ENCODE measurements at regions not wholly inside any gene's neighbourhood (a gene's known extent, or its start where the extent isn't known, plus 50 kb on each side); places are given as distances from the start of the nearest gene placed in this dataset.
"Not testable (repeated sequence)": the region's sequence is repeated elsewhere in the genome, so short reads cannot be mapped to it uniquely, and the experiment has no call there.

DNA sequence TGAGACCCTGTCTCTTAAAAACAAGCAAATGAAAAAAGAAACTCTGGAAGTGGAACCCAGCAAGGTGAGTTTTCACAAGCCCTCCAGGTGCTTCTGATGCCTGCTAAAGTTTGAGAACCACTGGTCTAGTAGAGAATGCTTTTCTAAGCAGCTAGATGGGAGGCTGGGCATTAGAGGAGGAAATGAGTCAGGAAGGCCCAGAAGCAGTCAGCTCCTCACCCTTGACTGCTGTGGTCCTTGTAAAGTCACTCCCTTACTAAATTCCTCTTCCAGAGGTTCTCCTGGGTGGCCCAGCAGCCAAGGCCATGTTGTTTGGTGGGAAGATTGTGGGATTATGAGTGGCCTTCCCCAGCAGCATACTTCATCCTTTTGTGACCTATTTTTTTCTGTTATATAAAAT lies 52.0 kb upstream of the FYN start:
- DNase-seq (ENCODE audit: low read depth in 2 of 2), result no peak

DNA sequence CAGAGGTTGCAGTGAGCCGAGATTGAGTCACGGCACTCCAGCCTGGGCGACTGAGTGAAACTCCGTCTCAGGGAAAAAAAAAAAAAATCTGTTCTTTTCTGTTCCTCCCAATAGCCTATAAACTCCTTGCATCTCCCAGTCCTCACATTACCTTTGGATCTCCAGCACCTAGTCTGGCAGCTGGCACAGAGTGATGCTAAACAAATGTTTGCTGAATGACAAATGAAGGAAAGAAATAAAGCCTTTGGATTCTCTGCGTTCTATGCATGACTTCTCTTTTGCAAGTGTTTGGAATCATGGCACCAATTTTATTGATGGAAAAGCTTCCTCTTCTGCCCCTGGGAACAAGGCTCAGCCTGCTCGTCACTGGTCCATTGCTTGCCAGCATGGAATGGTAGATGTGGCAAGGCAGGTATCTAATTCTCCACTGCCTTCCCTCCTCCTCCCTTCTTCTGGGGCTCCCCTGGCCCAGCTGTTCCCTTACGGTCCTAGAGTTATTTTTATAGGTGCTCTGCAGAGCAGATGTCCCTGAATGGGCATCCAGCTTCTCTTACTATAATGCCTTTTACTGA lies 53.6 kb upstream of the FYN start:
- no peak for DNase-seq (ENCODE audit: low read depth in 2 of 2)

DNA sequence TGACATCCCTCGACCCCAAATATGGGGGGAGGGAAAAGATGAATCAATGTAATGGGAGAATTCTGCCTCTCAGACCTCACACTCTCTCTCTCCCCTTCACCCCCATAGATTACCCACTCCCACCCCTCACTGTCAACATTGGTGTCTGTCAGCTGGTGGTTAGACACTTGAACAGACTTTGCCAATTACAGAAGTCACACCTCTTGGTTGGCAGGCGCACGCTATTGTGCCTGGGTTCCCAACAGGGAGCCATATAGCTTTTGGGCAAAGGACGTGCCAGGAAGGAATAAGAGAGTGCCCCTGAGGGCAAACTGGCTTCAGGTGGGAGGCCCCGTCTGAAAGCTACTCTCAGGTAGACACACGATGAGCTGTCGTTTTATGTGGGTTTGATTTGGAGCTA lies 54.1 kb upstream of the FYN start:
- no peak for DNase-seq (ENCODE audit: low read depth in 2 of 2)

DNA sequence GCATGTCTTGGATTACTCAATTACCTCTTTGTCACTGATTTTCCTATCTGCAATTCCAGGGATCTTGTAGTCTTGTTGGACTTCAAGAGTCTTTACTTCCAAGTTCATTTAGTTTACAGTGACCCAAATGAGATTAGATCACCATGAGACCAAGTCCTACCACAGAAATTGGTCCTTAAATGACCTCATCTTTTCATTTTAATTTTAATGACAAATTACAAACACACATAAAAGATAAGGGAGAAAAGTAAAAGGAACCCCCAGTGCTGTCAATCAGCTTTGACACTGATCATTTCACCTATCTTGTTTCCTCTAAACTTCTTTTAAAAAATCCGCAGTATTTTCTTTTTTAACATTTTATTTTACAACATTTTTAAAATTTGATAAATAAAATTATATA lies 54.9 kb upstream of the FYN start:
- no peak for DNase-seq (ENCODE audit: low read depth in 2 of 2)

DNA sequence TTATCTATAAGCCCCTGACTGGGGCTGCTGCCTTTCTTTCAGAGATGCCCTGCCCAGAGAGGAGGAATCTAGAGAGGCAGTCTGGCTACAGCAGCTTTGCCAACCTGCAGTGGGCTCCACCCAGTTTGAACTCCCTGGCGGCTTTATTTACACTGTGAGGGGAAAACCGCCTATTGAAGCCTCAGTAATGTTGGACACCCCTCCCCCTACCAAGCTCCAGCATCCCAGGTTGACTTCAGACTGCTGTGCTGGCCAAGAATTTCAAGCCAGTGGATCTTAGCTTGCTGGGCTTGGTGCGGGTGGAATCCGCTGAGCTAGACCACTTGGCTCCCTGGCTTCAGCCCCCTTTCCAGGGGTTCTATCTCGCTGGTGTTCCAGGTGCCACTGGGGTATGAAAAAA lies 61.4 kb upstream of the FYN start:
- not testable (repeated sequence) for DNase-seq (ENCODE audit: low read depth in 2 of 2)

DNA sequence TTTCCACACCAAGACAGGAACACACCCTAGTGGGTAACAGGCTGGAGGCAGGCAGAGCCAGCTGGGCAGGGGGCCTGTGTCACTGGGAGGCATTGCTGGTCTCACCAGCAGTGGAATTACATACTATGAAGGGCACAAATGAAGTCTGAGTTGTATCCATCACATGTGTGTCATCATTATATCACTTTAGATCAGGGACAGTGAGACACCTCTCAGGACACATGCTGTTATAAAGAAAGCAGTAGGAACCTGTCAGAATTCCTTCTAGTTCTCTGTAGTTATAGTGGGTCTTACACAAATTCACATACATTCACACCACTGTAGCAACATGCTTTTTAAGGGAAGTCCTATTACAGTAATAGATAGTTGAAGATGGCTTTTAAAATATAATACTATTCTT lies 63.5 kb upstream of the FYN start:
- no peak for DNase-seq (ENCODE audit: low read depth in 2 of 2)

DNA sequence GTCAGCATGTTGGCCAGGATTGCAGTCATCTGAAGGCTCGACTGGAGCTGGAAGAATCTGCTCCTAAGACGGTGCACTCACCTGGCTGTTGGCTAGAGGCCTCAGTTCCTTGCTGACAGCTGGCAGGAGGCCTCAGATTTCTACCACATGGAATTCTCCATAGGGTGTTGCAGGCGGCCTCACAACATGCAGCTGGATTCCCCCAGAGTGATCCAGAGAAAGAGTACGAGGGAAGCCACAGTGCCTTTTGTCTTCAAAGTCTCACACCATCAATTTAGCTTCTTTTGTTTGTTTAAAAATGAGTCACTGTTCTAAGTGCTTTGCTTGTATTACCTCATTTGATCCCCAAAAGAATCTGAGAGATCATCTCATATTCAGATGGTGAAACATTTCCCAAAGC lies 65.5 kb upstream of the FYN start:
- no peak for DNase-seq (ENCODE audit: low read depth in 2 of 2)

DNA sequence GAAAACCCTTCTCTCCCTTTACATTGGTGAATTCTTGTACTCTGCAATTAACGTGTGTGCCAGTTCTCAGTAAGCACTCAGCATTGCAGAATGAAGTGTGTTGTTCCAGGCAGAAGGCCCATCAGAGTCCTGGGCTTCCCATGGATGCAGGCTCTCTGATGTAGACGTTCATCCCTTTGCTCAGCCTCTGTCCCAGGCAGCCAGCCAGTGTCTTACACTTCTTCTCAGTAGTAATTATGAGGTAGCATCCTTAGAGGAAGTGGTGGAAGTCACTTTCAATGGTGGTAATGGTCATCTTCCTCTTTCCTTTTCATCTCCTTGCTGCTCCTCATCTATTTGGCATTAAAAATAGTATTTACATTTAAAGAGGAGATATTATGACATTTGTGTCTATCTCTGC lies 66.7 kb upstream of the FYN start:
- DNase-seq (ENCODE audit: low read depth in 2 of 2), result no peak

DNA sequence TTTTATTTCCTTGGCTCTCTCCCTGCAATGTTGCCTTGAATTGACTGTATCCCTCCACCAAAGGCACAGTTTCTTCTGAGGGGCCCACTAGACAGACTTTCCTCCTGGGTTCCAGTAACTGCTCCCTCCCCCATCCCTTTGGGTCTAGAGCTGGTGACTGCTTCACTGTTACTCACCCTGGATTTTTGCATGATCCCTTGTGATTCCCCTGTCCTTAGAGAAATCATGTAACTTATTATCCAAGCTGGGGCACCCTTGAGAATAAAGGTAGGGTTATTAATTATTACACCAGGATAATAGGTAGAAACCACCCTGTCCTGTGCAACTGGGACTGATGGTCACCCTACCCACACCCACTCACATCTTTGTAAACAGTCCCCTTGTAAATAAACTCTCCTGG lies 67.5 kb upstream of the FYN start:
- DNase-seq (ENCODE audit: low read depth in 2 of 2), result no peak

DNA sequence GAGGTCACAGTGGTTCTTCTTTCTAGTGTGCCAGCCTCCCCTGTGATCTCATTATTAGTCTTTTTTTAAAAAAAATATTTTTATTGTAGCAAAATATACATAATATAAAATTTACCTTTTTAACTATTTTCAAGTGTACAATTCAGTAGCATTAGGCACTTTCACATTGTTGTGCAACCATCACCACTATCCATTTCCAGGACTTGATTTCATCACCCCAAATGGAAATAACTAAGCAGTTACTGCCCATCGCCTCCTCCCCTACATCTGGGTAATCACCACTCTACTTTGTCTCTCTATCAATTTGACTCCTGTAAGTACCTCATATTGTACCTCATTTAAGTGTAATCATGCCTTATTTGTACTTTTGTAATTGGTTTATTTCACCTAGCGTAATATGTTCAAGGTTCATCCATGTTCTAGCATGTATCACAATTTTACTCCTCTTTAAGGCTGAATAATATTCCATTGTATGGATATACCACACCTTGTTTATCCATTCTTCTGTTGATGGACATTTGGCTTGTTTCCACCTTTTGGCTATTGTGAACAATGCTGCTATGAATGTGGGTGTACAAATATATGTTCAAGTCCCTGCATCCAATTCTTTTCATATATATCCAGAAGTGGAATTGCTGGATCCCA lies 68.6 kb upstream of the FYN start:
- DNase-seq (ENCODE audit: low read depth in 2 of 2), result no peak

DNA sequence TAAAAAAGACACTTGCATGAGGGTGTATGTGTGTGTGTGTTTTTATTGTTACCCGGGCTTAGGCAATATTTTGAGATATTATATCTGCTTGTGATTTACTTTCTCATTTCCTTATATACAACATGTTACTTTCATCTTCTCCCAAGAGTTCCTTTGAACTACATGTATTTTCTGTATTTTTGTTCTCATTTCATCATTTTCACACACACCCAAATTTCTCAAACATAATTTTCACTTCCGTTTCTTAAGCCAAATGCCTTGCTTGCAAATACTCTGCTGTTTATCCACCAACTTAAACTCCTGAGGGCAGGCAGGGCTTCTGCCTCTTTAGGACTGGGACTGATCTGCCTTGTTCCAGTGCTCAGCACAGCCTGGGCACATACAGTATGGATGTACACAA lies 69.3 kb upstream of the FYN start:
- no peak for DNase-seq (ENCODE audit: low read depth in 2 of 2)

DNA sequence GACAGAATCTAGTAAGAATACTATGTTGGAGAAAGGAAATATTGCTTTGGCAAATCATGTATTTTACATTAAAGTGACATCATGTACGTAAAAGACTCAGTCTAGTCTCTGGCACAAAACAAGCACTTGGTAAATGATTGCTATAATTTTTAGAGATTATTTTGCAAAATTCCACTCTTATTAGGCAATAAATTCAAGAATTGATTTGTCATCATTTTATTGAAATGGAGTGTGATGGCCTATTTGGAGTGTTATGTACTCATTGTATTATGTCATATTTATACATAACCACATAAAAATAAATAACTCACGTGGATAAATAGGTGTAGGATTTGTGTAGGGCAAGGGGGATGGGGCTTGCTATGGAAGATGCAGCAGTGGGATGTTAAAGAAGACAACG lies 70.0 kb upstream of the FYN start:
- DNase-seq (ENCODE audit: low read depth in 2 of 2), result no peak

DNA sequence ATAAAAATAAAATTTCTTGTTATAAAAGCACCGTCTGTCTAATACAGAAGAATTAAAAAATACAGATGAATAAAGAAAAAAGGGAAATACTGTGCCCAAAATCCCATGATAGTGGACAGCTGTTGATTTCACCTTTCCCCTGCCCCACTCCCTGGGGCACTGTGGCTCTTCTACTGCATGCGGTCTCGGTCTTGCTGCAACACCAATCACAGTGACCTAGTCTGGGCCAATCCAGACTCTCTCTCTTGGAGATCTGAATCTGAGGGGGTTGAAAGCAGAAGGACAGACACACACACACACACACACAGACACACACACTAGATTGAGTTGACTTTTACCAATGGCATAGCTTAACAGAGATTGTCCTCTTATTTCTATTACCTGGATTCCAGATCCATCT lies 70.5 kb upstream of the FYN start:
- no peak for DNase-seq (ENCODE audit: low read depth in 2 of 2)

DNA sequence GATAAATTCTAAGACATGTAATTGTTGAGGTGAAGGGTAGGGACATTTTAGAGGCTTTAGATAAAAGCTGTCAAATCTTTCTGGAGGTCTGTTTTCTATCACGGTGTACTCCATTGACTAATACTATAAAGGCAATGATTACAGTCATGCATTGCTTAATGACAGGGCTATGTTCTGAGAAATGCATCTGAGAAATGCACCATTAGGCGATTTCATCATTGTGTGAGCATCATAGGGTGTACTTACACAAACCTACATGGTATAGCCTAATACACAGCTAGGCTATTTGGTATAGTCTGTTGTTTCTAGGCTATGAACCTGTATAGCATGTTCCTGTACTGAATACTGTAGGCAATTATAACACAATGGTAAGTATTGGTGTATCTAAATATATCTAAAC lies 71.3 kb upstream of the FYN start:
- no peak for DNase-seq (ENCODE audit: low read depth in 2 of 2)

DNA sequence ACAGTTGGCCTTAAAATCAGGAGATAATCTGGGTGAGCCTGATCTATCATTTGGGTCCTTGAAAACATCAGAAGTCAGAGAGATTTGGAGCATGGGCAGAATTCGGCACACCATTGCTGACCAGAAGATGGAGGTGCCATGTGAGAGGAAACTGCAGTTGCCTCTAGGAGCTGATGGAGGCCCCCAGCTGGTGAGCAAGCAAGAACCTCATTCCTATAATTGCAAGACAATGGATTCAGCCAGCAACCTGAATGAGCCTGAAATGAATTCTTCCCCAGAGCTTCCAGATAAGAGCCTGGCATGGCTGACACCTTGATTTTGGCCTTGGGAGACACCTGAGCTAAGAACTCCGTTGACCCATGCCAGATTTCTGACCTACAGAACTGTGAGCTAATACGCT lies 76.3 kb upstream of the FYN start:
- no peak for DNase-seq (ENCODE audit: low read depth in 2 of 2)

DNA sequence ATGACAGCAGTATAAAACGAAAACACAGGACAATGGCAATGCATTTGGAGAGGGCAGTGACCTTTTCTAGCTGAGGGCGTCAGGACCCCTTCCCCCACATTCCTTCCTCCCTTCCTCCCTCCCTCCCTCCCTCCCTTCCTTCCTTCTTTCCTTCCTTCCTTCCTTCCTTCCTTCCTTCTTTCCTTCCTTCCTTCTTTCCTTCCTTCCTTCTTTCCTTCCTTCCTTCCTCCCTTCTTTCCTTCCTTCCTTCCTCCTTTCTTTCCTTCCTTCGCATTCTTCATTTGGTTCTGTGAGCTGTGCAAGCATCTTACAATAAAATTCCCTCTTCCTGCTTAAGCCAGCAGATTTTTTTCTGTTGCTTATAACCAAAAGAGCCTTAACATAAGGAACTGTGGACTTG lies 76.7 kb upstream of the FYN start:
- not testable (repeated sequence) for DNase-seq (ENCODE audit: low read depth in 2 of 2)

DNA sequence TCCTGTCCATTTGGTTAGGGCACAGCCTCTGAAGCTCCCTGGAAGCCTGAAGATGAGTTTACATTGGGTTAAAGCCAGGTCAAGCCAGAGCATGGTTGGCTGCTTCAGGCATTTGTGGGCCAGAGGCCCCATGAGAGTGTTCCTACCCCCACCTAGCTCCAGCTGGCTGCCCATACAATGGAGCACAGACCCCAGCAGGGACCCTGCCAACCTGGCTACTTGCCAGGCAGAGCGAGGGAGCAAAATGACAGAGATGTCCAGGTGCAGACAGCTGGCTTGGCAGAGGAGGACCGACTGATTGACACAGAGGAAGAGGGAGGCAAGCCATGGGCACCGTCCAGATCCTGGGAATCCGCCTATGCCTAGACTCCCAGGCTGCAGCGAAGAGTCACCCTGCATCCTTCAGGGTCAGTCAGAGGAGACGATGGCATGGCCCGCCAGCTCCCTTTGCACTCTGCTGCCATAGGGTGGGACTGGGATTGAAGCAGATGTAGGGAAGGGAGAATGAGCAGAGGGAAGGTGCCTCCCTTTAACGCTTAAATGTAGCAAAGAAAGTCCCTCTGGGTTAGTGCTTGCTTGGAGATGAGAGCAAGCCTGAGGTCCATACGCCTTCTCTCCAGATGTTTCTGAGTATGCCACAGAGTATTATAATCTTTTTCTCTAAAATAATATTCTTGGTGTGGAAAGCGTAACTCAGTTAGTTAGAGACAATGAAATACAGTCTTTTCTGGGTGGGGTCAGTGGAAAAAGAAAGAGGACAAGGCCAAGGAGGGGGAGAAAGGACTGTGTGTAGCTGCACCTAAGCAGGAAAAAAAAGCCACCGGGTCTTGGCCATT lies 77.6 kb upstream of the FYN start:
- DNase-seq (ENCODE audit: low read depth in 2 of 2), result no peak

DNA sequence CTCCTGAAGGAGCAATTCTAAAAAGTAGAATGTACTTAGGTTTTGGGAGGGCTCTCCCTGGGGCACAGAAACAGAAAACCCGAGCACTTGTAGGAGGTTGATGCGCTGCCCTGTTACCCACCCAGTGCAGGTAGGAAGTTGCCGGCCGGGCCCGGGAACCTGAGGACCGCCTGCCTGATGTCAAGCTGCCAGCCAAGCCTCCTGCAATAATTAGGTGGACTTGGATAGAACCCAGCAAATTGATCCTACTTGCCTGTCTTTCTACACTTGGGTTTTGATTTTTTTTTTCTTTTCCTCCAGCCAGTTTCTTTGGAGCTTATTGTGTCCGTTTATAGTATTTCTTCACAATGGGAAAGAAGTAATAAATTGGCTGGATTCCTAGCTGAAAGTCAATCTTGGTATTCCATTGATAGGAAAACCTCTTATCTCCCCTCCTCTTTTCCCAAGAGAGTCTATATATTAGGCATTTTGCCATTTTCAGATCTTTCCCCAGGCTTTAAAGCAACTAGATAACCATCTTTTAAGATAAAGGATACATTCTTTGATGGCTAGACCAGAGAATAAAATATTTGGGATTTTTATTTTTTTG lies 78.3 kb upstream of the FYN start:
- DNase-seq (ENCODE audit: low read depth in 2 of 2), result no peak

DNA sequence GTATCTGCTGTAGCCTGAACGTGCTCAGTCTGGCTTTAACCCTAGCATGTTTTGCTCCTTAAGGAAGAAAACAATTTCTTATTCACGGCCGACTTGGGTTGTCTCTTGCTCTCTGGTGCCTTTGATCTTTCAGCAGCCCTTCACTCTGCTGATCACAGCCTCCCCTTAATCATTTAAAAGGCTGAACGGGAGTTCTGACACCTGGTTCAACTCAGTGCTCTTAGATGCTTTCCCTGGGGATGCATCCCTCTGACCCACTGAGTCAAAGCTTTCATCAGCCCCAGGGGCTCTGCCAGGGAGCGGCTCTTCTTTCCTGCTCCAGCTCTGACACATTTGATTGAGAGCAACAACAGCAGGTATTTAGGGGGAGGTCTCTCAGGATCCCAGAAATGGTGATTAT lies 79.0 kb upstream of the FYN start:
- no peak for DNase-seq (ENCODE audit: low read depth in 2 of 2)

DNA sequence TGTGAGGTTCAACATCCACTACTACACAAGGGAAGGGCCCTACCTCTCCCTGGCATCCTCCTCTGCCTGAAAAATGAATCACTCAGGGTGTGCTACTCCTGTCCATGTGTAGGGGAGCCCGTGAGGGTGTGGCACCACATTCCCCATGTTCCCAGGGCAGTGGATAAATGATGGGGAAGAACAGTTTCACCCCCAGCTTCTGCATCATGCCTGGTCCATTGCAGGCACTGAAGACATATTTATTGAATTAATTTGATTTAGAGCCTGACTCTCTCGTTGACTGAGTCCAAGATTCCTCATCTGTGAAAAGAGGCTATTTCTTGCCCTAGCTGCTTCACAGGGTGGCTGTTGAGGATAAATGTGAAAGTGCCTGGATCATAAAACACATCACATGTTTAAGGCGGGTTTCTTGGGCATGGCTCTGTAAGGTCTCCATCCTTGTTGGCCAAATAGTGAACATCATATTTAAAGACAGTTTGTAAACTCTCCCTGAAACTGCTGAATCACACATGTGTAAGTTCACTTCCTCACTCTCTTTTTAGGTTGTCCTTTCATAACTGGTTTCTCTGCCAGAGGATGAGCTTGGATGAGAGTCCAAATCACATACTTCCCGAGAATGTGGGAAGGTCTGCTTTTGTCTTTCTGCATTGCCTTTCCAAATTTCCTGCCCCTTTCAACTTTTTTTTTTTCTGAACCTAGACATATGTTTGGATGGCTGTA lies 79.7 kb upstream of the FYN start:
- DNase-seq (ENCODE audit: low read depth in 2 of 2), result no peak

DNA sequence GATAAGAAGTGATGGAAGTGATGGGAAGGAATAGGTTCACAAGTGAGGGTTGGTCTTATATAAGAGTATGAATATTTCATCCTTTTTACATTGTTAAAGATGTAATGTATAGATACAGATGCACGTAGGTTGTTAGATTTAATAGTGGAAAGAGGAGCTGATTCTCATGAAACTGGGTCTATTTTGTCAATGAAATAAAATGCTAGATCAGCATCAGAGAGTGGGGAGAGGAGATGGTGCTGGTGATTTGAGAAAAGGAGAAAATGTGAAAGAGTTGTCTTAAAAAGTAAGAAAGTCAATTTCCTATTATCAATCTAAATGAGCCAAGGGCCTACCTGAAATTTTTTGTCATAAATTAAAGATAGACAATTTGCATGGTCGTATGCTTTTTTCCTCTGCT lies 82.8 kb upstream of the FYN start:
- DNase-seq (ENCODE audit: low read depth in 2 of 2), result no peak

DNA sequence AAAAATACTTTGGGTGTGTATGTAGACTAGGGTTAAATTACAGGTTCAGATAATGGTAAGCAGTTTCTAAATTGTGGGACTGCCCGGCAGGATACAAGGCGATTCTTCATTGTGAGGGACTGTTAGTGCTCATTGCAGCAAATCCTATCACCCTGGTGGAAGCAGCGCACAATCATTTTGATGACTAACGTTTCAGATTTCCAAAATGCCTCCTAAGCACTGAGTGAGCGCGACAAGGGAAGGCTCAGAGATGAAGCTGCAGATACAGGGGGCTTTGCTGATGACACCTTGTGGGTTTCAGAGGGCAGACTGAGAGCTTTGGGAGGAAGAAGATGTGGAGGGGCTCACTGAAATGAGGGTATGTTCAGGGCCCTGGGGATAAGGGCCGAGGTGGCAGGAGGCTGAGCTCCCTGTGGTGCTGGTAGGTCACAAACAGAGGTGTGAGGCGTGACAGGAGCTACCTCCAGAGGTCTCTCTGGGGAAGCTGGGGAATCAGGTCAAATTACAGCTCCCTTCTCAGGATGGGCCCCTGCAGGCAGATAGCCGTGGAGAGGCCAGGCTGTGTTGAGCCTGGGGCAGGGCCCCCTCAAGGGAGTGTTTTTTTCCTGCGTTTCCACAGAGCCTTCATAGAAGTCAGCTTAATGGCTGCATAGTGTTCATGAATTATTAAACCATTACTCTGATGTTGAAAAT lies 84.5 kb upstream of the FYN start:
- no peak for DNase-seq (ENCODE audit: low read depth in 2 of 2)
